H9 (cell line): ENCODE measurements at regions not wholly inside any gene's neighbourhood (a gene's known extent, or its start where the extent isn't known, plus 50 kb on each side); places are given as distances from the start of the nearest gene placed in this dataset.

Experiments
- DNase-seq: peaks from one replicate; pipeline ENCODE4 v3.0.0-alpha.2; 2017
- H2AFZ ChIP-seq: one replicate; pipeline ENCODE4 v1.6.1; 2013; ENCODE audit warnings: mild to moderate bottlenecking, low read length, control low read depth, moderate library complexity
- H2AK5ac ChIP-seq: 2 replicates; pipeline ENCODE4 v1.6.1; 2013; ENCODE audit warnings: low read length, control low read depth, mixed read lengths; ENCODE audit not compliant: insufficient read length
- H2BK120ac ChIP-seq: one replicate; pipeline ENCODE4 v1.6.1; 2013; ENCODE audit warnings: low read depth, mild to moderate bottlenecking, low read length, control low read depth, inconsistent platforms; ENCODE audit not compliant: poor library complexity, severe bottlenecking
- H2BK12ac ChIP-seq: 2 replicates; pipeline ENCODE4 v1.6.1; 2013; ENCODE audit warnings: low read length, control low read depth, mixed read lengths, low read depth; ENCODE audit not compliant: insufficient read length
- H2BK15ac ChIP-seq: 2 replicates; pipeline ENCODE4 v1.6.1; 2013; ENCODE audit warnings: low read depth, low read length, control low read depth
- H2BK20ac ChIP-seq: one replicate; pipeline ENCODE4 v1.6.1; 2013; ENCODE audit warnings: low read depth, mild to moderate bottlenecking, low read length, control low read depth, inconsistent platforms; ENCODE audit not compliant: poor library complexity, severe bottlenecking
- H2BK5ac ChIP-seq: 2 replicates; pipeline ENCODE4 v1.6.1; 2013; ENCODE audit warnings: low read length, control low read depth, mixed read lengths; ENCODE audit not compliant: insufficient read length
- H3K14ac ChIP-seq: 2 replicates; pipeline ENCODE4 v1.6.1; 2013; ENCODE audit warnings: low read length, control low read depth; ENCODE audit not compliant: insufficient read depth
- H3K18ac ChIP-seq: 2 replicates; pipeline ENCODE4 v1.6.1; 2013; ENCODE audit warnings: low read depth, mild to moderate bottlenecking, mixed read lengths, low read length, control low read depth; ENCODE audit not compliant: insufficient read length
- H3K23ac ChIP-seq: 2 replicates; pipeline ENCODE4 v1.6.1; 2013; ENCODE audit warnings: low read length, control low read depth, mixed read lengths, low read depth; ENCODE audit not compliant: insufficient read length
- H3K23me2 ChIP-seq: 2 replicates; pipeline ENCODE4 v1.6.1; 2013; ENCODE audit warnings: low read depth, mild to moderate bottlenecking, mixed read lengths, low read length, control low read depth; ENCODE audit not compliant: insufficient read length, poor library complexity, severe bottlenecking
- H3K27ac ChIP-seq: 2 replicates; pipeline ENCODE4 v1.5.1; 2013; ENCODE audit warnings: low read length, control low read depth, mixed read lengths, low read depth; ENCODE audit not compliant: insufficient read length
- H3K27me3 ChIP-seq: 2 replicates; pipeline ENCODE4 v1.6.1; 2013; ENCODE audit warnings: low read length, control low read depth, inconsistent platforms; ENCODE audit not compliant: insufficient read depth
- H3K4ac ChIP-seq: 2 replicates; pipeline ENCODE4 v1.6.1; 2013; ENCODE audit warnings: low read depth, mild to moderate bottlenecking, control low read depth, inconsistent platforms, low read length, moderate library complexity
- H3K4me1 ChIP-seq: 2 replicates; pipeline ENCODE4 v1.6.1; 2013; ENCODE audit warnings: low read length, control low read depth, inconsistent platforms; ENCODE audit not compliant: insufficient read depth
- H3K4me2 ChIP-seq: 2 replicates; pipeline ENCODE4 v1.6.1; 2013; ENCODE audit warnings: low read length, control low read depth, mixed read lengths; ENCODE audit not compliant: insufficient read length, insufficient read depth
- H3K56ac ChIP-seq: 2 replicates; pipeline ENCODE4 v1.6.1; 2013; ENCODE audit warnings: low read depth, mild to moderate bottlenecking, mixed read lengths, low read length, control low read depth; ENCODE audit not compliant: insufficient read length
- H3K79me1 ChIP-seq: 2 replicates; pipeline ENCODE4 v1.6.1; 2013; ENCODE audit warnings: low read depth, mild to moderate bottlenecking, moderate library complexity, low read length, control low read depth, inconsistent platforms; ENCODE audit not compliant: insufficient read depth, poor library complexity, severe bottlenecking
- H3K79me2 ChIP-seq: 2 replicates; pipeline ENCODE4 v1.6.1; 2013; ENCODE audit warnings: low read length, control low read depth, inconsistent platforms; ENCODE audit not compliant: insufficient read depth
- H3K9ac ChIP-seq: 2 replicates; pipeline ENCODE4 v1.6.1; 2013; ENCODE audit warnings: low read length, control low read depth, mixed read lengths; ENCODE audit not compliant: insufficient read length; ENCODE audit errors: extremely low read depth
- H3K9me3 ChIP-seq: one replicate; pipeline ENCODE4 v1.6.1; 2013; ENCODE audit warnings: low read depth, low read length, inconsistent platforms; ENCODE audit not compliant: control insufficient read depth
- H3T11ph ChIP-seq: one replicate; pipeline ENCODE4 v1.6.1; 2013; ENCODE audit warnings: mild to moderate bottlenecking, low read length, control low read depth, inconsistent platforms
- H4K20me1 ChIP-seq: one replicate; pipeline ENCODE4 v1.6.1; 2013; ENCODE audit not compliant: control insufficient read depth, insufficient read length, insufficient read depth
- H4K5ac ChIP-seq: 2 replicates; pipeline ENCODE4 v1.6.1; 2013; ENCODE audit warnings: low read depth, mild to moderate bottlenecking, mixed read lengths, low read length, control low read depth; ENCODE audit not compliant: insufficient read length
- H4K8ac ChIP-seq: replicated peaks from 2 replicates; pipeline ENCODE4 v1.6.1; 2013; ENCODE audit warnings: low read length, control low read depth, mixed read lengths, low read depth; ENCODE audit not compliant: insufficient read length
- H4K91ac ChIP-seq: 2 replicates; pipeline ENCODE4 v1.6.1; 2013; ENCODE audit warnings: low read depth, mild to moderate bottlenecking, moderate library complexity, mixed read lengths, low read length, control low read depth; ENCODE audit not compliant: insufficient read length
- H3K27ac Mint-ChIP-seq, 3 experiments: 2 replicates in 2 of 3; 3 replicates in 1 of 3; pipeline ENCODE4 v1.8.0; 2020 to 2021; ENCODE audit warnings: mixed read lengths in 3 of 3, mild to moderate bottlenecking in 1 of 3, moderate library complexity in 1 of 3
- H3K27me3 Mint-ChIP-seq: 2 replicates; pipeline ENCODE4 v1.8.0; 2021; ENCODE audit warnings: low read depth, mild to moderate bottlenecking, moderate library complexity, mixed read lengths
- H3K36me3 Mint-ChIP-seq, 3 experiments: 2 replicates in 2 of 3; 3 replicates in 1 of 3; pipeline ENCODE4 v1.8.0; 2020 to 2021; ENCODE audit warnings: low read depth in 3 of 3, mixed read lengths in 3 of 3; ENCODE audit not compliant: insufficient read depth in 1 of 3
- H3K4me1 Mint-ChIP-seq, 2 experiments: 2 replicates each; pipeline ENCODE4 v1.8.0; 2020; ENCODE audit warnings: mixed read lengths in 2 of 2
- H3K4me3 Mint-ChIP-seq, 2 experiments: 2 replicates in 1 of 2; 3 replicates in 1 of 2; pipeline ENCODE4 v1.8.0; 2020 to 2021; ENCODE audit warnings: mild to moderate bottlenecking in 2 of 2, mixed read lengths in 2 of 2, moderate library complexity in 1 of 2
- H3K9me3 Mint-ChIP-seq, 2 experiments: 2 replicates in 1 of 2; 3 replicates in 1 of 2; pipeline ENCODE4 v1.8.0; 2020; ENCODE audit warnings: mild to moderate bottlenecking in 2 of 2, mixed read lengths in 2 of 2, moderate library complexity in 1 of 2
- CTCF ChIP-seq: fragments of 200-600 bp; sonication (generic); conservative IDR thresholded peaks from 3 replicates; pipeline ENCODE4 v1.8.0; 2021; ENCODE audit warnings: antibody characterized with exemption, mild to moderate bottlenecking
- WGBS: extraction: QIAGEN DNeasy Blood & Tissue Kit; methylation state at CpG from one replicate; pipeline ENCODE4 v1.1.7; 2013; ENCODE audit warnings: missing lambda C conversion rate, low lambda C conversion rate, mixed read lengths; ENCODE audit not compliant: insufficient read length; ENCODE audit errors: extremely low coverage; 5-methylcytosine and 5-hydroxymethylcytosine counted together

- no peaks in the 10 kb centered on the region for H3K9me3 Mint-ChIP-seq
- H3K14ac ChIP-seq = no peak overlapping the region
Measured at GRCh38 chr3:116899253-116899652, 189.7 kb downstream of the TUSC7 start.

More at GRCh38 chr3:116899253-116899652, 189.7 kb downstream of the TUSC7 start:
- H2BK120ac ChIP-seq = no peak overlapping the region
- H3K4me1 ChIP-seq = no peaks in the 10 kb centered on the region
- no peak overlapping the region for H4K8ac ChIP-seq
- Mint-ChIP-seq H3K27me3 (no peaks in the 10 kb centered on the region), H3K4me3 (no peak overlapping the region), H3K36me3 (no peaks in the 10 kb centered on the region), H3K4me1 (no peaks in the 10 kb centered on the region), H3K27ac (no peak overlapping the region)
- no peak overlapping the region for H2BK15ac ChIP-seq
- no peak overlapping the region for H2AK5ac ChIP-seq
- no peak overlapping the region for H2BK20ac ChIP-seq
- H3K4ac ChIP-seq = no peak overlapping the region
- no peak overlapping the region for H3K27ac ChIP-seq
- H4K91ac ChIP-seq = no peak overlapping the region
- no peak for DNase-seq
- no peak overlapping the region for H3K18ac ChIP-seq
- H3K79me1 ChIP-seq = no peaks in the 10 kb centered on the region
- WGBS = no CpG with 5 or more reads among the region's 4 CpGs
- H2AFZ ChIP-seq = no peak overlapping the region
- no peaks in the 10 kb centered on the region for H3K27me3 ChIP-seq
- H4K20me1 ChIP-seq = no peaks in the 10 kb centered on the region
- H3K9me3 ChIP-seq = no peaks in the 10 kb centered on the region
- no peak overlapping the region for H3T11ph ChIP-seq
- no peak overlapping the region for H2BK12ac ChIP-seq
- no peak overlapping the region for H3K56ac ChIP-seq
- H3K9ac ChIP-seq = no peak overlapping the region
- no peaks in the 10 kb centered on the region for H3K23me2 ChIP-seq
- H3K79me2 ChIP-seq = no peaks in the 10 kb centered on the region
- H4K5ac ChIP-seq = no peak overlapping the region
- H3K4me2 ChIP-seq = no peak overlapping the region
- no peak overlapping the region for H2BK5ac ChIP-seq
- H3K23ac ChIP-seq = no peak overlapping the region
- TF ChIP-seq CTCF = no peak
